H1 (cell line): ENCODE measurements at regions not wholly inside any gene's neighbourhood (a gene's known extent, or its start where the extent isn't known, plus 50 kb on each side); places are given as distances from the start of the nearest gene placed in this dataset.

Source experiments
- CTCF ChIA-PET: fragments of 300-600 bp; sonication (Branson Sonifier 250); formaldehyde crosslinking; loops from one replicate; lab custom pipeline; 2021; ENCODE audit not compliant: partially characterized antibody; lab: Charles Lee
- POLR2A ChIA-PET: fragments of 300-600 bp; sonication (Branson Sonifier 250); formaldehyde crosslinking; loops from one replicate; lab custom pipeline; 2021; ENCODE audit warnings: inconsistent platforms; ENCODE audit not compliant: partially characterized antibody; lab: Charles Lee
- DNase-seq, 2 experiments: peaks; one replicate each; pipeline versions ENCODE4 v3.0.0 to v3.0.0-alpha.2; 2010 to 2022; ENCODE audit warnings: low spot score in 2 of 2, low read depth in 1 of 2, mixed read lengths in 1 of 2
- FAIRE-seq: peaks from 2 replicates; lab custom pipeline; 2011; peaks lifted over from hg19 to GRCh38; lab: Jason Lieb, UNC
- H2AFZ ChIP-seq: 2 replicates; pipeline ENCODE4 v1.8.1; 2012; ENCODE audit warnings: low read length, inconsistent platforms
- H2AK5ac ChIP-seq: 2 replicates; pipeline ENCODE4 v1.6.1; 2013; ENCODE audit warnings: low read depth, low read length
- H2BK120ac ChIP-seq: replicated peaks from 2 replicates; pipeline ENCODE3; 2013; ENCODE audit warnings: low read depth, low read length, inconsistent platforms
- H2BK12ac ChIP-seq: 2 replicates; pipeline ENCODE4 v1.6.1; 2013; ENCODE audit warnings: low read depth, low read length
- H2BK15ac ChIP-seq: 2 replicates; pipeline ENCODE4 v1.6.1; 2013; ENCODE audit warnings: low read length
- H2BK20ac ChIP-seq: 2 replicates; pipeline ENCODE4 v1.6.1; 2013; ENCODE audit warnings: low read length
- H2BK5ac ChIP-seq: 2 replicates; pipeline ENCODE4 v1.6.1; 2013; ENCODE audit warnings: low read depth, low read length
- H3K14ac ChIP-seq: 2 replicates; pipeline ENCODE4 v1.6.1; 2013; ENCODE audit warnings: inconsistent platforms; ENCODE audit not compliant: insufficient read length
- H3K18ac ChIP-seq: 2 replicates; pipeline ENCODE4 v1.6.1; 2013; ENCODE audit warnings: low read length; ENCODE audit errors: extremely low read depth
- H3K23ac ChIP-seq: 2 replicates; pipeline ENCODE4 v1.6.1; 2013; ENCODE audit warnings: inconsistent platforms; ENCODE audit not compliant: insufficient read length
- H3K23me2 ChIP-seq: 2 replicates; pipeline ENCODE4 v1.6.1; 2013; ENCODE audit warnings: low read depth, low read length
- H3K27ac ChIP-seq: 2 replicates; pipeline ENCODE4 v1.6.1; 2011; ENCODE audit warnings: low read depth, low read length, inconsistent platforms
- H3K27me3 ChIP-seq, 4 experiments: replicated peaks in 1 of 4; 1 replicate in 1 of 4; 2 replicates in 3 of 4; pipeline versions ENCODE4 v1.6.1 to v1.8.1; 2011 to 2013; ENCODE audit warnings: low read length in 3 of 4, mild to moderate bottlenecking in 3 of 4, inconsistent platforms in 2 of 4, mixed read lengths in 2 of 4, moderate library complexity in 1 of 4; ENCODE audit not compliant: control insufficient read depth in 3 of 4, insufficient read depth in 3 of 4; ENCODE audit errors: extremely low read depth in 1 of 4
- H3K36me3 ChIP-seq, 4 experiments: 2 replicates each; pipeline versions ENCODE4 v1.6.1 to v1.8.1; 2011 to 2013; ENCODE audit warnings: mild to moderate bottlenecking in 4 of 4, low read length in 3 of 4, moderate library complexity in 2 of 4, control low read depth in 1 of 4, inconsistent platforms in 1 of 4; ENCODE audit not compliant: insufficient read depth in 4 of 4, control insufficient read depth in 2 of 4
- H3K4ac ChIP-seq: replicated peaks from 2 replicates; pipeline ENCODE3; 2013; ENCODE audit warnings: low read length, low read depth, mixed read lengths, inconsistent platforms; ENCODE audit not compliant: insufficient read length
- H3K4me1 ChIP-seq, 4 experiments: replicated peaks in 1 of 4; 1 replicate in 1 of 4; 2 replicates in 3 of 4; pipeline versions ENCODE4 v1.6.1 to v1.8.1; 2011 to 2013; ENCODE audit warnings: low read length in 3 of 4, inconsistent platforms in 2 of 4, mixed read lengths in 1 of 4; ENCODE audit not compliant: insufficient read depth in 4 of 4, control insufficient read depth in 3 of 4
- H3K4me2 ChIP-seq, 2 experiments: 2 replicates each; pipeline versions ENCODE4 v1.6.1 to v1.8.1; 2011 to 2013; ENCODE audit warnings: low read depth in 2 of 2, low read length in 2 of 2, control low read depth in 1 of 2, inconsistent platforms in 1 of 2, mild to moderate bottlenecking in 1 of 2; ENCODE audit not compliant: insufficient read depth in 1 of 2
- H3K4me3 ChIP-seq, 4 experiments: fragments of 200-600, 300-600 bp in 1 of 4; sonication (generic), shearing (Covaris generic), sonication (Bioruptor Twin) in 1 of 4; 2 replicates each; pipeline versions ENCODE4 v1.5.1 to v1.8.1; 2011 to 2016; ENCODE audit warnings: low read length in 4 of 4, low read depth in 3 of 4, control low read depth in 2 of 4, inconsistent platforms in 2 of 4, mild to moderate bottlenecking in 2 of 4, mixed read lengths in 1 of 4, moderate library complexity in 1 of 4; ENCODE audit not compliant: insufficient read depth in 2 of 4; ENCODE audit errors: extremely low read depth in 1 of 4
- H3K56ac ChIP-seq: replicated peaks from 2 replicates; pipeline ENCODE3; 2013; ENCODE audit warnings: low read depth, mild to moderate bottlenecking, mixed read lengths, low read length, inconsistent platforms; ENCODE audit not compliant: insufficient read length
- H3K79me1 ChIP-seq: 2 replicates; pipeline ENCODE4 v1.6.1; 2013; ENCODE audit warnings: low read depth, low read length, control low read depth
- H3K79me2 ChIP-seq, 2 experiments: 2 replicates each; pipeline versions ENCODE4 v1.6.1 to v1.8.1; 2012 to 2013; ENCODE audit warnings: low read length in 2 of 2, mild to moderate bottlenecking in 2 of 2, inconsistent platforms in 1 of 2; ENCODE audit not compliant: insufficient read depth in 2 of 2, control insufficient read depth in 1 of 2
- H3K9ac ChIP-seq, 4 experiments: replicated peaks in 1 of 4; 1 replicate in 1 of 4; 2 replicates in 3 of 4; pipeline versions ENCODE4 v1.6.1 to v1.8.1; 2011 to 2013; ENCODE audit warnings: low read depth in 3 of 4, low read length in 3 of 4, control low read depth in 2 of 4, mild to moderate bottlenecking in 2 of 4, moderate library complexity in 2 of 4, inconsistent platforms in 1 of 4; ENCODE audit errors: extremely low read depth in 1 of 4
- H3K9me3 ChIP-seq, 2 experiments: 2 replicates each; pipeline versions ENCODE4 v1.6.1 to v1.8.1; 2012 to 2013; ENCODE audit warnings: mild to moderate bottlenecking in 2 of 2, moderate library complexity in 2 of 2, control low read depth in 1 of 2, inconsistent platforms in 1 of 2, low read depth in 1 of 2, low read length in 1 of 2, mixed read lengths in 1 of 2; ENCODE audit not compliant: insufficient read depth in 2 of 2
- H4K20me1 ChIP-seq, 2 experiments: replicated peaks in 1 of 2; 2 replicates each; pipeline versions ENCODE3 to v1.8.1; 2011 to 2013; ENCODE audit warnings: inconsistent platforms in 2 of 2, low read length in 2 of 2, mild to moderate bottlenecking in 1 of 2; ENCODE audit not compliant: insufficient read depth in 2 of 2, control insufficient read depth in 1 of 2
- H4K5ac ChIP-seq: 2 replicates; pipeline ENCODE4 v1.6.1; 2013; ENCODE audit warnings: low read length, low read depth, mixed read lengths, inconsistent platforms; ENCODE audit not compliant: insufficient read length
- H4K8ac ChIP-seq: 2 replicates; pipeline ENCODE4 v1.8.0; 2013; ENCODE audit warnings: mild to moderate bottlenecking, moderate library complexity, low read length, inconsistent platforms; ENCODE audit not compliant: insufficient read depth; ENCODE audit errors: extremely low read depth
- H4K91ac ChIP-seq: replicated peaks from 2 replicates; pipeline ENCODE3; 2013; ENCODE audit warnings: low read length, mixed read lengths, inconsistent platforms; ENCODE audit not compliant: insufficient read length
- MAFK ChIP-seq: IDR thresholded peaks from 2 replicates; pipeline ENCODE4 v1.6.1; 2012; ENCODE audit warnings: low read depth, mild to moderate bottlenecking, improper control_type of control experiment, low read length
- RXRA ChIP-seq: IDR thresholded peaks from 2 replicates; pipeline ENCODE4 v1.6.1; 2011; ENCODE audit warnings: low read depth, mild to moderate bottlenecking, low read length, moderate library complexity; ENCODE audit not compliant: insufficient read depth
- SRF ChIP-seq: IDR thresholded peaks from 2 replicates; pipeline ENCODE4 v1.6.1; 2011; ENCODE audit warnings: mild to moderate bottlenecking, low read depth, low read length, moderate library complexity
- WGBS, 2 experiments: shearing (Covaris generic) in 1 of 2; methylation state at CpG; one replicate each; pipeline versions ENCODE4 v1.1.6 to v1.1.7; 2013 to 2015; ENCODE audit warnings: low lambda C conversion rate in 2 of 2, mixed read lengths in 2 of 2, inconsistent platforms in 1 of 2, low coverage in 1 of 2, missing lambda C conversion rate in 1 of 2; ENCODE audit not compliant: insufficient replicate concordance in 2 of 2, insufficient coverage in 1 of 2, insufficient read length in 1 of 2; ENCODE audit errors: extremely low coverage in 1 of 2, missing lambda C conversion rate in 1 of 2; 5-methylcytosine and 5-hydroxymethylcytosine counted together

DNA sequence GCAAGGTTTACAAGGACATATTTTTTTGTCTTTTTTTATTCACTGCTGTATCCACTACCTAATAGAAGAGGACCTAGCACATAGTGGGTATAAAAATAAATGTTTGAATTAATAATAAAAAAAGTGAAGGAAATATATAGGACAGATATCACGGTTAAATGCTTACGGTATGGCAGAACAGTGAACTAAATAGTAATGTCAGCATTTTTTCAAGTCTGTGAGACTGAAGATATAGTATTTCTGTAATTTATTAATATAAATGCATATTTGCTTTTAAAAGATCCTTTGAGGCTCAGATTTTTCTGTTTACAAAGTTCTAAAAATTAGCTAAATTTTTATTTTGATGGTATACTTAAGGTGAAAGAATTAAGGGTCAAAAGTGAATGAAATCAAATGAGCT lies 68.6 kb upstream of the CNTN5 start:
- Histone ChIP-seq H3K9ac (no peak overlapping the region), H2BK120ac (no peak overlapping the region), H4K8ac (no peak overlapping the region), H3K79me2 (no peaks in the 10 kb centered on the region), H3K4me2 (no peak overlapping the region), H2AFZ (no peak overlapping the region), H3K14ac (no peak overlapping the region), H3K36me3 (no peaks in the 10 kb centered on the region), H3K27me3 (no peaks in the 10 kb centered on the region; a peak in 1 of 7 replicates), H2BK20ac (no peak overlapping the region), H3K79me1 (no peaks in the 10 kb centered on the region), H4K20me1 (no peaks in the 10 kb centered on the region), H4K91ac (no peak overlapping the region), H3K4ac (no peak overlapping the region), H2BK12ac (no peak overlapping the region), H2AK5ac (no peak overlapping the region), H3K9me3 (no peaks in the 10 kb centered on the region; a peak in 1 of 4 replicates), H3K23ac (no peak overlapping the region), H4K5ac (no peak overlapping the region), H2BK15ac (no peak overlapping the region), H3K56ac (no peak overlapping the region), H3K4me1 (no peaks in the 10 kb centered on the region)
- DNase-seq (no peak), FAIRE-seq (no peak)
- WGBS, 2 experiments: 92% methylated on average over 2 of the region's 2 CpGs; no CpG with 5 or more reads in 1 of the 2 experiments
- POLR2A ChIA-PET: no interaction called here
- TF ChIP-seq RXRA (no peak), SRF (no peak), MAFK (peak; percentile 37; the same call in 1 of the 2 replicates)
- TF ChIP-seq, all 59 proteins: peak for 1
- Histone ChIP-seq H3K27ac (no peak overlapping the region), H3K18ac (no peak overlapping the region), H3K23me2 (no peaks in the 10 kb centered on the region; the same call in 1 of the 2 replicates), H2BK5ac (no peak overlapping the region), H3K4me3 (no peak overlapping the region)
- CTCF ChIA-PET: interaction anchor here (0.6 to 1.0 kb wide), 2 partner anchors 24 to 376 kb away, joined by 3 to 4 read pairs; no protein-coding TSS in a partner anchor
